ENCODE measurements at regions not wholly inside any gene's neighbourhood (a gene's known extent, or its start where the extent isn't known, plus 50 kb on each side); places are given as distances from the start of the nearest gene placed in this dataset.

- Histone ChIP-seq H3K79me2 (ENCODE audit: low read length) (no peaks in the 10 kb centered on the region), H3K9me3 (replicated peaks; ENCODE audit: insufficient read depth, low read length) (no peaks in the 10 kb centered on the region), H2AFZ (ENCODE audit: low read length) (no peak overlapping the region), H3K36me3 (replicated peaks; ENCODE audit: insufficient read depth, low read length) (no peaks in the 10 kb centered on the region), H3K4me1 (ENCODE audit: low read length) (no peaks in the 10 kb centered on the region), H4K20me1 (ENCODE audit: insufficient read depth, low read length) (no peaks in the 10 kb centered on the region), H3K4me3 (ENCODE audit: low read length) (no peak overlapping the region), H3K27me3 (replicated peaks; ENCODE audit: insufficient read depth, low read length) (no peaks in the 10 kb centered on the region), H3K9ac (ENCODE audit: low read length) (no peak overlapping the region), H3K9me2 (replicated peaks; ENCODE audit: insufficient read depth, low read length) (no peaks in the 10 kb centered on the region), H3K4me2 (ENCODE audit: low read depth, low read length) (no peak overlapping the region), H3K27ac (ENCODE audit: low read length) (no peak overlapping the region), H3F3A (ENCODE audit: insufficient read depth, low read length) (no peaks in the 10 kb centered on the region)
- no peak for DNase-seq
- TF ChIP-seq CTCF (IDR thresholded peaks at IDR 0.05; ENCODE audit: low read length) (no peak), EZH2 (optimal IDR thresholded peaks at IDR 0.05; ENCODE audit: low read depth, low read length) (no peak), EZH2phosphoT487 (IDR thresholded peaks at IDR 0.05; ENCODE audit: low read length) (no peak)
These were observed 158.8 kb upstream of the SRRM4 start for GRCh38 chr12:118822512-118822911.

- Histone ChIP-seq H3K27me3 (replicated peaks; ENCODE audit: insufficient read depth, low read length) (no peaks in the 10 kb centered on the region), H3K79me2 (ENCODE audit: low read length) (no peaks in the 10 kb centered on the region), H3K4me2 (ENCODE audit: low read depth, low read length) (no peak overlapping the region), H3K9me3 (replicated peaks; ENCODE audit: insufficient read depth, low read length) (no peaks in the 10 kb centered on the region), H3K9me2 (replicated peaks; ENCODE audit: insufficient read depth, low read length) (no peaks in the 10 kb centered on the region), H3K4me1 (ENCODE audit: low read length) (no peaks in the 10 kb centered on the region), H4K20me1 (ENCODE audit: insufficient read depth, low read length) (no peaks in the 10 kb centered on the region), H3K27ac (ENCODE audit: low read length) (no peak overlapping the region), H3K36me3 (replicated peaks; ENCODE audit: insufficient read depth, low read length) (no peaks in the 10 kb centered on the region), H3F3A (ENCODE audit: insufficient read depth, low read length) (no peaks in the 10 kb centered on the region), H3K9ac (ENCODE audit: low read length) (no peak overlapping the region), H2AFZ (ENCODE audit: low read length) (no peak overlapping the region), H3K4me3 (ENCODE audit: low read length) (no peak overlapping the region)
- TF ChIP-seq EZH2 (optimal IDR thresholded peaks at IDR 0.05; ENCODE audit: low read depth, low read length), result no peak
- TF ChIP-seq EZH2phosphoT487 (IDR thresholded peaks at IDR 0.05; ENCODE audit: low read length), result no peak
- no peak for TF ChIP-seq CTCF (IDR thresholded peaks at IDR 0.05; ENCODE audit: low read length)
- DNase-seq, result no peak
These were observed 154.3 kb upstream of the SRRM4 start for GRCh38 chr12:118827047-118827446.

- Histone ChIP-seq H3K9ac (ENCODE audit: low read length) (no peak overlapping the region), H3K27me3 (replicated peaks; ENCODE audit: insufficient read depth, low read length) (no peaks in the 10 kb centered on the region), H3K4me3 (ENCODE audit: low read length) (no peak overlapping the region), H3K27ac (ENCODE audit: low read length) (no peak overlapping the region), H3K79me2 (ENCODE audit: low read length) (no peaks in the 10 kb centered on the region), H3K4me2 (ENCODE audit: low read depth, low read length) (no peak overlapping the region), H3K9me3 (replicated peaks; ENCODE audit: insufficient read depth, low read length) (no peaks in the 10 kb centered on the region), H3K9me2 (replicated peaks; ENCODE audit: insufficient read depth, low read length) (no peaks in the 10 kb centered on the region), H2AFZ (ENCODE audit: low read length) (no peak overlapping the region), H4K20me1 (ENCODE audit: insufficient read depth, low read length) (no peaks in the 10 kb centered on the region), H3K4me1 (ENCODE audit: low read length) (no peaks in the 10 kb centered on the region), H3K36me3 (replicated peaks; ENCODE audit: insufficient read depth, low read length) (no peaks in the 10 kb centered on the region), H3F3A (ENCODE audit: insufficient read depth, low read length) (no peaks in the 10 kb centered on the region)
- TF ChIP-seq EZH2phosphoT487 (IDR thresholded peaks at IDR 0.05; ENCODE audit: low read length), result no peak
- TF ChIP-seq CTCF (IDR thresholded peaks at IDR 0.05; ENCODE audit: low read length), result no peak
- TF ChIP-seq EZH2 (optimal IDR thresholded peaks at IDR 0.05; ENCODE audit: low read depth, low read length), result no peak
- DNase-seq, result no peak
These were observed 153.7 kb upstream of the SRRM4 start for GRCh38 chr12:118827606-118828005.
